ENCODE measurements at regions not wholly inside any gene's neighbourhood (a gene's known extent, or its start where the extent isn't known, plus 50 kb on each side); places are given as distances from the start of the nearest gene placed in this dataset.

DNA sequence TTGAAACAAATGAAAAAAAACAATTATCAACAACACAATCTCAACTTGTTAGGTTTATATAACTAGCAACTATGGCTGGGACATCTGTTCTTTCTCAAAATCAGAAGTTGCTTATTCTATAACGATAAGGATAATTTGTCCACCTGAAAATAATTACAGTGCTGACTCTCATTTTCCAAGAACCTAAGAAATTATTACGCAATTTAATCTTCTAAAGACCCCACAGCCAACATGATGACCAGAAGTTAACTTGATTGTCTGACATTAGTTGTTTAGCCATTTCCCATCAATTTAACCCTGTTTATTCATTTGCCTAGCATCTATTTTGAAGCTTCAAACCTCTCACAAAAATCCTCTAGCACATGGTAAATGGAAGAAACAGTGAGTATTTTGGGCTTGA is 293.8 kb downstream of the ELAVL2 start:
- TF ChIP-seq, protein P1, sequence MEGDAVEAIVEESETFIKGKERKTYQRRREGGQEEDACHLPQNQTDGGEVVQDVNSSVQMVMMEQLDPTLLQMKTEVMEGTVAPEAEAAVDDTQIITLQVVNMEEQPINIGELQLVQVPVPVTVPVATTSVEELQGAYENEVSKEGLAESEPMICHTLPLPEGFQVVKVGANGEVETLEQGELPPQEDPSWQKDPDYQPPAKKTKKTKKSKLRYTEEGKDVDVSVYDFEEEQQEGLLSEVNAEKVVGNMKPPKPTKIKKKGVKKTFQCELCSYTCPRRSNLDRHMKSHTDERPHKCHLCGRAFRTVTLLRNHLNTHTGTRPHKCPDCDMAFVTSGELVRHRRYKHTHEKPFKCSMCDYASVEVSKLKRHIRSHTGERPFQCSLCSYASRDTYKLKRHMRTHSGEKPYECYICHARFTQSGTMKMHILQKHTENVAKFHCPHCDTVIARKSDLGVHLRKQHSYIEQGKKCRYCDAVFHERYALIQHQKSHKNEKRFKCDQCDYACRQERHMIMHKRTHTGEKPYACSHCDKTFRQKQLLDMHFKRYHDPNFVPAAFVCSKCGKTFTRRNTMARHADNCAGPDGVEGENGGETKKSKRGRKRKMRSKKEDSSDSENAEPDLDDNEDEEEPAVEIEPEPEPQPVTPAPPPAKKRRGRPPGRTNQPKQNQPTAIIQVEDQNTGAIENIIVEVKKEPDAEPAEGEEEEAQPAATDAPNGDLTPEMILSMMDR (IDR thresholded peaks at IDR 0.05), result no peak
- TF ChIP-seq POLR2A (IDR thresholded peaks at IDR 0.05; ENCODE audit: low read depth) (no peak), POLR2AphosphoS5 (IDR thresholded peaks at IDR 0.05) (no peak), EP300 (IDR thresholded peaks at IDR 0.05) (no peak)

All from esophagus muscularis mucosa (tissue), 4 donors.